MM.1S (cell line): ENCODE measurements at regions not wholly inside any gene's neighbourhood (a gene's known extent, or its start where the extent isn't known, plus 50 kb on each side); places are given as distances from the start of the nearest gene placed in this dataset.

Source experiments
- CTCF ChIP-seq: fragments of 300-600 bp; sonication (generic); IDR thresholded peaks from 2 replicates; pipeline ENCODE4 v1.5.1; 2016; ENCODE audit warnings: antibody characterized with exemption, low read length, mixed read lengths
- EZH2 ChIP-seq: fragments of 300-600 bp; sonication (generic); optimal IDR thresholded peaks from 2 replicates; pipeline ENCODE3; 2017; ENCODE audit warnings: low read depth, mild to moderate bottlenecking, antibody characterized with exemption, low read length, mixed read lengths
- EZH2phosphoT487 ChIP-seq: fragments of 300-600 bp; sonication (generic); IDR thresholded peaks from 2 replicates; pipeline ENCODE4 v1.6.1; 2018; ENCODE audit warnings: antibody characterized with exemption, low read length

GRCh38 chr13:89454681-89455080, 1783.5 kb downstream of the SLITRK5 start:
- TF ChIP-seq CTCF = no peak
- TF ChIP-seq EZH2phosphoT487 = no peak
- no peak for TF ChIP-seq EZH2
